Body of pancreas (tissue), 4 donors: ENCODE measurements at regions not wholly inside any gene's neighbourhood (a gene's known extent, or its start where the extent isn't known, plus 50 kb on each side); places are given as distances from the start of the nearest gene placed in this dataset.

ENCODE experiments used
- POLR2A ChIP-seq, 3 donors: fragments of 450-650 bp; IDR thresholded peaks; one replicate each; pipeline ENCODE4 v1.6.1; 2016; ENCODE audit warnings: antibody characterized with exemption in 3 of 3, mild to moderate bottlenecking in 2 of 3
- TF ChIP-seq, protein P1 (sequence below), 7 experiments: fragments of 450-650 bp in 4 of 7; fragments of 200-600 bp in 3 of 7; sonication (generic) in 3 of 7; IDR thresholded peaks; one replicate each; pipeline ENCODE4 v1.5.1; 2016 to 2019; ENCODE audit warnings: antibody characterized with exemption in 7 of 7

GRCh38 chr15:39472621-39473297, 108.1 kb upstream of the THBS1 start:
- peak; percentile 59 to 69 (median 63) for TF ChIP-seq POLR2A (IDR thresholded peaks at IDR 0.05)
- TF ChIP-seq, protein P1, sequence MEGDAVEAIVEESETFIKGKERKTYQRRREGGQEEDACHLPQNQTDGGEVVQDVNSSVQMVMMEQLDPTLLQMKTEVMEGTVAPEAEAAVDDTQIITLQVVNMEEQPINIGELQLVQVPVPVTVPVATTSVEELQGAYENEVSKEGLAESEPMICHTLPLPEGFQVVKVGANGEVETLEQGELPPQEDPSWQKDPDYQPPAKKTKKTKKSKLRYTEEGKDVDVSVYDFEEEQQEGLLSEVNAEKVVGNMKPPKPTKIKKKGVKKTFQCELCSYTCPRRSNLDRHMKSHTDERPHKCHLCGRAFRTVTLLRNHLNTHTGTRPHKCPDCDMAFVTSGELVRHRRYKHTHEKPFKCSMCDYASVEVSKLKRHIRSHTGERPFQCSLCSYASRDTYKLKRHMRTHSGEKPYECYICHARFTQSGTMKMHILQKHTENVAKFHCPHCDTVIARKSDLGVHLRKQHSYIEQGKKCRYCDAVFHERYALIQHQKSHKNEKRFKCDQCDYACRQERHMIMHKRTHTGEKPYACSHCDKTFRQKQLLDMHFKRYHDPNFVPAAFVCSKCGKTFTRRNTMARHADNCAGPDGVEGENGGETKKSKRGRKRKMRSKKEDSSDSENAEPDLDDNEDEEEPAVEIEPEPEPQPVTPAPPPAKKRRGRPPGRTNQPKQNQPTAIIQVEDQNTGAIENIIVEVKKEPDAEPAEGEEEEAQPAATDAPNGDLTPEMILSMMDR (IDR thresholded peaks at IDR 0.05) = peak in 1 of 7 experiments; percentile 8
